ENCODE measurements at regions not wholly inside any gene's neighbourhood (a gene's known extent, or its start where the extent isn't known, plus 50 kb on each side); places are given as distances from the start of the nearest gene placed in this dataset.
A peak's percentile ranks its signal among the peaks of the same experiment; 100 is the strongest.
"Not testable (repeated sequence)": the region's sequence is repeated elsewhere in the genome, so short reads cannot be mapped to it uniquely, and the experiment has no call there.

- H3K4me3 Mint-ChIP-seq; H3K27me3 Mint-ChIP-seq (ENCODE audit: insufficient read depth); H3K27ac Mint-ChIP-seq; H3K9me3 Mint-ChIP-seq; H3K4me1 Mint-ChIP-seq (ENCODE audit: low read depth); H3K36me3 Mint-ChIP-seq (ENCODE audit: low read depth): not testable (repeated sequence)
- peak; percentile 58 for TF ChIP-seq CTCF (IDR thresholded peaks at IDR 0.05)
- peak; percentile 57 for DNase-seq
Measured at GRCh38 chr16:31996325-31996724, 122.7 kb downstream of the ZNF267 start.

- not testable (repeated sequence) for H3K4me3 Mint-ChIP-seq; DNase-seq; H3K27me3 Mint-ChIP-seq (ENCODE audit: insufficient read depth); H3K27ac Mint-ChIP-seq; H3K36me3 Mint-ChIP-seq (ENCODE audit: low read depth); H3K4me1 Mint-ChIP-seq (ENCODE audit: low read depth)
- peaks cover 11% of the 10 kb centered on the region for H3K9me3 Mint-ChIP-seq
Measured at GRCh38 chr16:32002496-32002895, 128.9 kb downstream of the ZNF267 start.

- not testable (repeated sequence) for H3K27me3 Mint-ChIP-seq (ENCODE audit: insufficient read depth)
- peaks cover 11% of the 10 kb centered on the region for H3K9me3 Mint-ChIP-seq
Measured at GRCh38 chr16:32003819-32004218, 130.2 kb downstream of the ZNF267 start.

GRCh38 chr16:32038783-32039496 lies 165.3 kb downstream of the ZNF267 start:
- not testable (repeated sequence) for H3K9me3 Mint-ChIP-seq; H3K4me1 Mint-ChIP-seq (ENCODE audit: low read depth); H3K27ac Mint-ChIP-seq; DNase-seq; H3K27me3 Mint-ChIP-seq (ENCODE audit: insufficient read depth); H3K4me3 Mint-ChIP-seq; H3K36me3 Mint-ChIP-seq (ENCODE audit: low read depth)

More at GRCh38 chr16:32003819-32004218, 130.2 kb downstream of the ZNF267 start:
- DNase-seq; H3K4me1 Mint-ChIP-seq (ENCODE audit: low read depth); H3K4me3 Mint-ChIP-seq; H3K36me3 Mint-ChIP-seq (ENCODE audit: low read depth); H3K27ac Mint-ChIP-seq: not testable (repeated sequence)

- H3K27ac Mint-ChIP-seq; H3K4me1 Mint-ChIP-seq (ENCODE audit: low read depth); H3K36me3 Mint-ChIP-seq (ENCODE audit: low read depth); H3K4me3 Mint-ChIP-seq; H3K9me3 Mint-ChIP-seq; H3K27me3 Mint-ChIP-seq (ENCODE audit: insufficient read depth); DNase-seq: not testable (repeated sequence)
Measured at GRCh38 chr16:32039919-32040318, 166.3 kb downstream of the ZNF267 start.

GRCh38 chr16:32066016-32066651 lies 187.0 kb upstream of the TP53TG3D start:
- H3K4me3 Mint-ChIP-seq, H3K27ac Mint-ChIP-seq, DNase-seq: not testable (repeated sequence)

GRCh38 chr16:32071586-32071985 lies 181.5 kb upstream of the TP53TG3D start:
- H3K4me3 Mint-ChIP-seq; H3K36me3 Mint-ChIP-seq (ENCODE audit: low read depth); H3K27me3 Mint-ChIP-seq (ENCODE audit: insufficient read depth); H3K9me3 Mint-ChIP-seq; H3K4me1 Mint-ChIP-seq (ENCODE audit: low read depth); DNase-seq; H3K27ac Mint-ChIP-seq: not testable (repeated sequence)

More at GRCh38 chr16:32066016-32066651, 187.0 kb upstream of the TP53TG3D start:
- not testable (repeated sequence) for H3K36me3 Mint-ChIP-seq (ENCODE audit: low read depth); H3K9me3 Mint-ChIP-seq; H3K27me3 Mint-ChIP-seq (ENCODE audit: insufficient read depth); H3K4me1 Mint-ChIP-seq (ENCODE audit: low read depth)

- not testable (repeated sequence) for DNase-seq; H3K9me3 Mint-ChIP-seq; H3K27me3 Mint-ChIP-seq (ENCODE audit: insufficient read depth); H3K4me1 Mint-ChIP-seq (ENCODE audit: low read depth); H3K36me3 Mint-ChIP-seq (ENCODE audit: low read depth); H3K27ac Mint-ChIP-seq; H3K4me3 Mint-ChIP-seq
Measured at GRCh38 chr16:32083891-32084290, 169.2 kb upstream of the TP53TG3D start.

GRCh38 chr16:32084656-32085401 lies 168.3 kb upstream of the TP53TG3D start:
- not testable (repeated sequence) for H3K27me3 Mint-ChIP-seq (ENCODE audit: insufficient read depth); H3K27ac Mint-ChIP-seq; H3K4me1 Mint-ChIP-seq (ENCODE audit: low read depth); H3K9me3 Mint-ChIP-seq; DNase-seq; H3K36me3 Mint-ChIP-seq (ENCODE audit: low read depth)
- H3K4me3 Mint-ChIP-seq = peak overlapping the region; percentile 61; the same call in 1 of the 2 replicates

- not testable (repeated sequence) for H3K36me3 Mint-ChIP-seq (ENCODE audit: low read depth); H3K27ac Mint-ChIP-seq; H3K27me3 Mint-ChIP-seq (ENCODE audit: insufficient read depth); H3K9me3 Mint-ChIP-seq; DNase-seq; H3K4me1 Mint-ChIP-seq (ENCODE audit: low read depth)
- H3K4me3 Mint-ChIP-seq = peak overlapping the region; percentile 61
Measured at GRCh38 chr16:32085438-32086141, 167.5 kb upstream of the TP53TG3D start.

GRCh38 chr16:32115562-32115961 lies 137.5 kb upstream of the TP53TG3D start:
- not testable (repeated sequence) for H3K27ac Mint-ChIP-seq; H3K4me1 Mint-ChIP-seq (ENCODE audit: low read depth); H3K27me3 Mint-ChIP-seq (ENCODE audit: insufficient read depth); DNase-seq; H3K9me3 Mint-ChIP-seq; H3K4me3 Mint-ChIP-seq; H3K36me3 Mint-ChIP-seq (ENCODE audit: low read depth)

All from HFFc6 (cell line).